Endothelial cell of hepatic sinusoid (primary cell): ENCODE measurements at regions not wholly inside any gene's neighbourhood (a gene's known extent, or its start where the extent isn't known, plus 50 kb on each side); places are given as distances from the start of the nearest gene placed in this dataset.

Experiments
- in situ Hi-C: cut with HindIII; loops from 2 replicates; pipeline ENCODE4 v1.10.0; 2017; ENCODE audit warnings: low sequenced_read_pairs

- in situ Hi-C loops: no loop called here
Observed at GRCh38 chr4:110290511-110290910, 92.1 kb upstream of the ELOVL6 start.

DNA sequence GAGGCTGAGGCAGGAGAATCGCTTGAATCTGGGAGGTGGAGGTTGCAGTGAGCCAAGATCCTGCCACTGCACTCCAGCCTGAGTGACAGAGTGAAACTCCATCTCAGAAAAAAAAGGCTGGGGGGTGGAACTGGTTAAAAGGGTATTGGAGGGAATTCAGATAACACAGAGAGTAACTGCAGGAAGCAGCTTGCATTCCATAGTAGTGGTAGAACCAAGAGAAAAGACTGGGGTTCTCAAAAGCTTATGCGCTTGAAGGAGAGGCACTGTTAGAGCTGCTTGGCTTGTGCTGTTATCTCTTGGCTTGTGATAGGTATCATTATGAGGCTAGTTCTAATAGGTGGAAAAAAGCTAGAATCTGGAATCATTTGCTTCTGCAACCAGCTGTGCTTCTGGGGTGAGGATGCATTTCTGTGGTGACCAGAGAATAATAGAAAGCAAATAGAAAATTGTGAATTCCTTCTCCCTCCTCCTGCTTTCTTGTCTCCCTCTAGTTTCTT lies 91.2 kb upstream of the ELOVL6 start:
- in situ Hi-C loops: no loop called here

DNA sequence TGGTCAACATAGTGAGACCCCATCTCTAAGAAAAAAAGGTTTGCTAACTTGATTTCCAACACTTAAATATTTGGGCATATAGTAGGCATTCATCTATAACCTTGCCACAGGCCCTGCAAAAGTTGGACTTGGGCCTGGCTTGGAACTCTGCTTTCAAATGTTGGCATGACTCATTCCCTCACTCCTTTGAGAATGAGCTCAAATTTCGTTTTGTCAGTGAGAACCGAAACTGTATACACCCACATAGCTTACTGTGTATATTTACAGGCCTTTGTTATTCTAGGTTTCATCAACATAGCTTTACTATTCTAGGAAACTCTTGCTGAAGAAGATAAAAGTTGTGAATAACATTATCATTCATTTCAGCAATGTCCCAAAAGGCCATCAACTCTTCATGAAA lies 88.7 kb upstream of the ELOVL6 start:
- in situ Hi-C loops: no loop called here

- in situ Hi-C loops: no loop called here
Observed at GRCh38 chr4:110278127-110278526, 79.7 kb upstream of the ELOVL6 start.

DNA sequence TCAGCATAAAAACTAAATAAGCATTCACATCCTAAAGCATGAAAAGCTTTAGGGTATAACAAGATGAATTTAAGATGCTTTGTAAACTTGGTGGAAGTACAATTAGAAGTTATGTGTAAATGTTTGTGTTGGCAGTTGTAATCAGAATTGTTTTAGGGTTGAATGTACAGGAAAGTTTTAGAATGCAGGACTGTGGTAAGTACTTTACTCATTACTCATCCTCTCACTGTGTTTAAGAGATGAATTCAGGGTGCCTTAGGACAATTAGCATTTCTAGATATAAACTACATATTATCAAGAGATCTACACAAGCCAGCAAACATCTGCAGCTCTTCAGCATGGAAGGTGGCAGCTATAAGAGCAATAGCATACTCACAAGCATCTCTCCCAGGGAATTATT lies 77.5 kb upstream of the ELOVL6 start:
- in situ Hi-C loops: no loop called here

- in situ Hi-C loops: no loop called here
Observed at GRCh38 chr4:110271986-110272385, 73.6 kb upstream of the ELOVL6 start.

DNA sequence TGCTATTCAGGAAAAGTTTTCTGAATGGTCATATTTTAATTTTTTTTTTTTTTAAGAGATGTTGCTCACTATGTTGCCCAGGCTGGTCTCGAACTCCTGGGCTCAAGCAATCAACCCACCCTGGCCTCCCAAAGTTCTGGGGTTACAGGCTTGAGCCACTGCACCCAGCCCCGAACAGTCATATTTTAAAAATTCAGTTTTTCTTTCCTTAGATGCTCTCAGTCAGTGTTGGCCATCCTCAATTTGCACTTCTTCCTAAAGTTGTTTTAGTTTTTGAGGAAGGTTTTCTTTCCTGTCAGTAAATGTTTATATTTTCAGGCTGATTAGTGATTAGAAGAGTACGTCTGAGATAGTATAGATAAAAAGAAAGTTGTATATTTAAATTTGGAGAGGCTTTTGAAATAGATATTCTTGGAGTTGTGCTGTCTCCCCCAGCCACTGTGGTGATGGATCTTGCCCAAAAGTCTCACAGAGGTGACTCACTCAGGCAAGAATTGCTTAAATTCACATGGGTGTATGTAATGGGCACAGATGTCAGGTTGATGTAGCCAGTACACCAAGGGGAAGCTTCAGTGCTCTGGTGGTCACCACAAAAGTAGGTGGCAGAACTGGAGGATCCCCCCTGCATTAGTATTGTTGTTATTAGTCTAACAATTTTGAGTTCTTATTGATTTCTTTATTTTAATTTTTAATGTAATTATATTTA lies 72.2 kb upstream of the ELOVL6 start:
- in situ Hi-C loops: no loop called here

- in situ Hi-C loops: no loop called here
Observed at GRCh38 chr4:110268790-110269189, 70.4 kb upstream of the ELOVL6 start.

- in situ Hi-C loops: no loop called here
Observed at GRCh38 chr4:110268352-110268751, 69.9 kb upstream of the ELOVL6 start.

DNA sequence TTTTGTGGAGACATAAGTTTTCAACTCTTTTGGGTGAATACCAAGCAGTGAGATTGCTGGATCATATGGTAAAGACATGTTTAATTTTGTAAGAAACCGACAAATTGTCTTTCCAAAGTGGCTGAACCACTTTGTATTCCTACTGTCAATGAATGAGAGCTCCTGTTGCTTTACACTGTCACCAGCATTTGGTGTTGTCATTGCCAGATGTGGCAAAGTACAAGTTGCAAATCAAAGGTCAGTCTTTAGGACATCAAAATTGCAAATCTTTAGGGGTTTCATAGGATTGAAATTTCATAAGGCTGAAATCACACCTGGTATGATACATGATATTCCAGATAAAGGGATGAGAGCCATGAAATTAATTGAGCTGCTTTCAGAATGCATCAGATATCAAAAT lies 67.7 kb upstream of the ELOVL6 start:
- in situ Hi-C loops: no loop called here

GRCh38 chr4:110265001-110265400 lies 66.6 kb upstream of the ELOVL6 start:
- in situ Hi-C loops: no loop called here

DNA sequence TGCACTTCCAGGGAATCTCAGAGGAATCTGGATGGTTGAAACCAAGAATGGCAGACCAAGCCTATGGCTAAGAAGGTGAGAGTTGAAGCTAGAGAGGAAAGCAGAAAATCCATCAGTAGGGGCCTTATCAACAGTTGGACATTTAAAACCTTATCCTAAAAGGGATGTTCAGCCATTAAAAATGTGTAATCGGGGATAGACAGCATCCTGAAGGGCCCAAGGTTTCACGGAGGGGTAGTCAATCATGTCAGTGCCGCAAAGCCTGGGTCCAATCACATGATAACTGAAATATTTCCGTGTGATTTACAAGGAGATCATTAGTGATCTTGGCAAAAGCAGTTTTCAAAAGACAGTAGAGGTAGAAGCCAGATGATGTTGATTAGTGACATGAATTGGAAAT lies 61.9 kb upstream of the ELOVL6 start:
- in situ Hi-C loops: no loop called here

DNA sequence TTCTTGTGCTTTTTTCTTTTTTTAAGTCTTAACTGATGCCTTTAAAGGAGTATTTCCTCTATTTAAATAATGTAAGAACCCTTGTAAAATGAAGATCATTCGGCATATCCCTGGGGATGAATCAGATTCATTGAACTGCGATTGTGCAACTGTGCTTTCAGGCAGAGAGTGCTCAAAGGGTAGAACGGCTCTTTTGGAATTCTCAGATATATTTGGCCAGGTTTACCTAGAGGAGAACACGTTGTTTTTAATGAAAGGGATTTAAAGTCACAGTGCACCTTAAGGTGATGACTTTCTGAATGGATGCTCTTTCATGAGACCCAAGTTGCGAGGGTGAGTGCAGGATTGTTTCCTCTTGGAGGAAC lies 51.6 kb upstream of the ELOVL6 start:
- in situ Hi-C loops: no loop called here

- in situ Hi-C loops: no loop called here
Observed at GRCh38 chr4:110248831-110249253, 50.4 kb upstream of the ELOVL6 start.
